Renal cortical epithelial cell (primary cell): ENCODE measurements at regions not wholly inside any gene's neighbourhood (a gene's known extent, or its start where the extent isn't known, plus 50 kb on each side); places are given as distances from the start of the nearest gene placed in this dataset.

ENCODE experiments used
- DNase-seq: peaks from one replicate; pipeline ENCODE4 v3.0.0-alpha.2; 2011; ENCODE audit warnings: low read depth

DNA sequence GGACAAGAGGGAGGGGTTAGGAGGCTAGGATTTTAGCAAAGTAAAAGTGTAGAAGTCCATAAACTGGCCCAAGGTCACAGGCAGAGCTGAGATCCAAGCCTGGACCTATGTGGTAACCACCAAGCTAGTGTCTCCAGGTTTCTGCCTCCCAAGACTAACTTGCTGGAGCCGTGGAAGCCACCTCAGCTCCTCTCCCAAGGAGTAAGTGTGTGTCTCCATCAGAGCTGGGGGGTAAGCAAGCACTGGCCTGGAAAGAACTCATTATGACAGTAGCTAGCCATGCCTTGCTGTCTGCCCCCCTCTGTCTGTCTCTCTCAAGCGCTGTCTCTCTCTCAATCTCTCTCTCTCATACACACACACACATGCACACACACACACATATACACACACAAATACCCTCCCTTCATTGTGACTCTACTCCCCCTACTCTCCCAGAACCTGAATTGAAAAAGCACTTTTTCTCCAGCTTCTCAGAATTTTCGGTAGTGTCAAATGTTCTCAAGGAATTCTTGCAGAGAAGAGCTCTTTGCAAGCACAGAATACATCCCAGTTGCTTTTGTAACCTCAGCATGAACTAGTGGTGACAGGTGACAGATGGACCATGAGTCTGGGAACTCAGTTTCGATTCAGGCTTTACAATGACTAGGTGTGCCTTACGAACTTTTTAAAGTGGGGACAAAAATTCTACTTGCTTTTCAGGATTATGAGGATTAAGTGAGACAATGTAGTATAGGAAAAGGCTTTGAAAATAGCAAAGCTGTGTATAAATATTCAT lies 238.0 kb upstream of the FGGY start:
- no peak for DNase-seq

DNA sequence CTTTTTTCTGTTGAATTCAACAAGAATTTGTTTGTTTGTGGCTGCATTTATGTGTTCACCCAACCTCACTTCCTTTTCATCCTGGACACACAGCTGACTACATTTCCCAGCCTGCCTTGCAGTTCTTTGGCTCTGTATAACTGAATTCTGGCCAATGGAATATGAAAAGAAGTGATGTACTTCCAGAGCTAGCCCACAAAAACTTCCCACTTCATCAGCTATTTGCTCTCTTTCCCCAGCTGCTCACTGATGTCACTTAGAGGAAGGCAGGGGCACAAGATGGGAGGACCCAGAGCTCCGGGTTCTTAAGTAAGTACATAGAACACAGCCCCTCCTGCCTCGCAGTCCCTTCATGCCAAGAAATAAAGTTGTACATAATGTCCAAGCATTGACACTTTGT lies 235.0 kb upstream of the FGGY start:
- DNase-seq: peak; percentile 35

DNA sequence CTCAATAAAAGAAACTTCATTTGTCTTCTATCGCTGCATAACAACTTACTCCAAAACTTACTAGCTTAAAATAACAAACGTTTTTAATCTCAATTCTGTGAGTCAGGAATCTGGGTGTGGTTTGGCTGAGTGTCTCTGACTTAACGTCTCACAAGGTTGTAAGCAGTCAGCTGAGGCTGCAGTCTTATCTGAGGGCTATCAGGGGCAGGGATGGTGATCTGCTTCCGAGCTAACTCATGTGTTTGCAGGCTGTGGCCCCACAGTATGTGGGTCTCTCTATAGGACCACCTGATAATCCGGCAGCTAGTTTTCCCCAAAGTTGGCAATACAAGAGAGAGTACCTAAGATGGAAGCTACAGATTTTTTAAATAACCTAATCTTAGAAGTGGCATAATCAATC lies 234.2 kb upstream of the FGGY start:
- DNase-seq: peak; percentile 40

DNA sequence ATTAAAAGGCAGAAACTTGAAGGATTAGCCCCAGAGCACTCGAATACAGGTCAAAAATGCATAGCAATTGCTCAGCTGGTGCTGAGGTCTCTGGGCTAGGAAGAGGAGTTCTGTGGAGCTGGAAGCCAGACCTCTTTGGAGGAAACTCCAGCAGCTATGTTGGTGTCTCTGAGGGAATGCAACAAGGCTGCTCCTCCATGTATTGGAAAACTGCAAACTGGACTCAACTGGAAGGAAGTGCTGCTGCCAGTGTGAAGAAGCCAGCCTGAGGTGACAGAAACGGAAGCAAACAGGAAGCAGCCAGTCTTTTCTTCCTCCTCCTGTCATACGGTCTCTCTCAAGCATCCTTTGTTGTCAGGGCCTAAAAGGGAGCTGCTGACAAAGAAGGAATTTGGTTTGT lies 233.4 kb upstream of the FGGY start:
- DNase-seq: no peak

DNA sequence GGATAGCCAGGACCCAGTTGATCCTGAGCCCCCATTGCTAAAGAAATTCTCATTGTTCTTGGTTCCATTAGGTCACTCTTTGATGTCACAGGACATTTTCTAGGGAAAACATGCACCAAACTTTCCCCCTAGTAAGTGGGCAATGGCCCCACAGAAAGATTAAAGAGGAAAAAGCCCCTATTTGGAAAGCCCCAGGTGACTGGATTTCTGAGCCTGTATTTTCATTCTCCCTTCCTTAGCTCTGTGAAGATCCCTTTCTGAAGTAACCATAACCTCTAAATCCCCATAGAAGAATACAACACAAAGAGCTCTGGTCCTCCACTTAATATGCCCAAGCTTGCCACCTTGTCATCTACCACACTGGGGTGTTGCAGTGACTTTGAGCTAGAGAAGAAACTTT lies 232.3 kb upstream of the FGGY start:
- DNase-seq: no peak

DNA sequence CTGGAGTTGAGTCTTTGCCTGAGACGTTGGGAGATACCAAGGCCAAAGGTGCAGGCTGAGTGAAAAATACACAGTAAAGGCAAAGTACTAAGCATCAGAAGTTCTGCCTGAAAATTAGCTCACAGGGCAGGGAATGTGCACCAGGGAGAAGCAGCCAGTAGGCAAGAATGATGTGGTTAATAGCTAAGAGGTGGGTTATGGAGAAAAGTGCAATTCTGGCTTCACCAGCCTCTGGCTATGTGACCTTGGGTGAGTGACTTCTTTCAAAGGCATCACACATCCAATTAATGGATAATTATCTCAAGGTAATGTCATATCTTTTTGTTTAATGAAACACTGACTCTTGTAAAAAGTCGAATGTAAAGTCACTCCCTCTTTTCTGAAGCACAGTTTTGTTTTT lies 230.7 kb upstream of the FGGY start:
- DNase-seq: peak; percentile 80

DNA sequence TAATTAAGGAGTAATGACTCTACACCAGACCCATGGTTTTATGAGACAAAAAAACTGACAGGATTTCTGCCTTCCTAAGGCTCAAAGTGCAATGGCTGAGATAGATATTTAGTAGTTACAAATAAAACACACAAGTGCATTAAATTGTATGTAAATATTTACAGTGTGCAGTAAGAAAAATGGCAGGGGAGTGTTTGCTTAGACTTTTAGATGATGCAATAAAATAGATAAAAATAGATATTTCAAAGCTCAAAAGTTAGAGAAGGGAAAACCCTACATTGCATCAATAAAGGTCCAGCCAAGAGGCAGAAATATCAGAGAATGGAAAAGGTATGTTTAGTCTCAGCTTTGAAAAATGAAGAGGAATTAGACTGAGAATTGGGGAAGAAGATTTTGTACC lies 226.3 kb upstream of the FGGY start:
- DNase-seq: no peak

DNA sequence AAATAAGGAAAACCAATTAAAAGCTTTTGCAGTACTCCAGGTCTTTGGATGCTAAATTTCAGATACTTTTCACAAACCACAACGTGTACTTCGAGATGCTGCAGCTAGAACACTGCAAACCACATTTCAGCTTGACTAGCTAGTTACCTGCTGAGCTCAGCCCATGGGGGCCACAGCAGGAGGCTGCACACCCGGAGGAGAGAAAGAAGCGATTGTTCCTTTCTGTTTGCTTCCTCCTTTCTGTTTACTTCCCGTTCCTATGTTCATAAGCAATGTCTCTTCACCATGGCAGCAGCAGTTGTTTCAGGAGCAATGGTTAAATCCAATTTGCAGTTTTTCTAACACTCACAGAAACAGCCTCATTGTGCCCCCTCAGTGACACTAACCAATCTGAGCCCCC lies 225.6 kb upstream of the FGGY start:
- no peak for DNase-seq

DNA sequence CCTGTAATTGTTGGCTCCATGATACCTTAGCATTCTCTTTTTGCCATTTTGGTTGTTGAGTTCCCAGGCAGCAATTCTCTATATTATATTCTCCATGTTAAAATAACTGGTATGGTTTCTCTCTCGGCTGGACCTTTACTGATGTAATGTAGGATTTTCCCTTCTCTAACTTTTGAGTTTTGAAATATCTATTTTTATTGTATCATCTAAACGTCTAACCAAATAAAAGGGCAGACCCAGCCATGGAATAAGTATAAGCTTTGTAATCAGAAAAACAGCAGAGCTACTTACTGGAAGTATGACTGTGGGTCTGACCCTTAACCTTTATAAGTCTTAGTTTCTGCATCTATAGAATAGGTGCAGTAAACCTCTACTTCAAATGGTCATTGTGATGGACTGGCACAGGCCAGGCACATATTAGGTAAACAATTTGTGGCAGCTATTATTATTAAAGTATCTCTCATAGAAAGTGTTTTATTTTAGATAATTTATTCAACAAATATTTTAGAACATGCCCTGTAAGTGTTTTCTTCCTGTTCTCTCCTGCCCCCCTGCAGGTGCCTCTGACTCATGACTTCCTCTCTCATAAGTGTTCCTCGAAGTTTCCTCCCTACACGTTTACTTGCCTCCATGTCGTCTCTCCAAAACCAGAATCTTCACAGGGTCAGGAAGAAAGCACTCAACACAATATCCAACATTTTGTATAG lies 224.9 kb upstream of the FGGY start:
- peak; percentile 34 for DNase-seq

DNA sequence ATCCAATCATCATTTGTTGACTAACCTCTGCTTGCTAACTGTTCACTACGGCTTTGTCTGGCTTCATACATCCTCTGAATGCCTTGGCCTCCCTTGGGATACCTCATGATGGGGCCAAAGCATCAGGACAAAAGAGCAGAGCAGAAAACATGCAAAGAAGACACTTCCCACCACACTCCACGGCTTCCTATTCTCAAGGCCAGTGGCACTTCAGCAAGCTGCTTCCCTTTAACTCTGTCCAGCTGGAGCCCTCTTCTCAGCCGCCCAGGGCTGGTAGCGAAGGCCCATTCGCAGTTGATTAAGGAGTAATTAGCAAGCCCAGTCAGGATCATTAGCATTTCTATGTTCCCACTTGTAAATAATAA lies 224.3 kb upstream of the FGGY start:
- no peak for DNase-seq

DNA sequence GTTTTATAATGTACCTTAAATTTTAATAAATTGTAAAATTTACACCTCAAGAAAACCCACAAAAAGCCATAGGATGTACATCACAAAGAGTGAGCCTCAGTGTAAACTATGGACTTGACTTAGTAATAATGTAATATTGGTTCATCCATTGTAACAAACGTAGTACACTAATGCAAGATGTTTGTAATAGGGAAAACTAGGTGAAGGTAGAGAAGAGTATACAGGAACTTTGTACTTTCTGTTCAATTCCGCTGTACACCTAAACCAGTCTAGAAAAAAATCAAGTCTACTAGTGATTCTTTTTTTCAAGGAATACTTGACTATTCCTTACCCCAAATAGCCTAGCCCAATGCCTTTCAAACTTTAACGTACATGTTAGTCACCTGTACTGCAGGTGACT lies 222.3 kb upstream of the FGGY start:
- DNase-seq: no peak

DNA sequence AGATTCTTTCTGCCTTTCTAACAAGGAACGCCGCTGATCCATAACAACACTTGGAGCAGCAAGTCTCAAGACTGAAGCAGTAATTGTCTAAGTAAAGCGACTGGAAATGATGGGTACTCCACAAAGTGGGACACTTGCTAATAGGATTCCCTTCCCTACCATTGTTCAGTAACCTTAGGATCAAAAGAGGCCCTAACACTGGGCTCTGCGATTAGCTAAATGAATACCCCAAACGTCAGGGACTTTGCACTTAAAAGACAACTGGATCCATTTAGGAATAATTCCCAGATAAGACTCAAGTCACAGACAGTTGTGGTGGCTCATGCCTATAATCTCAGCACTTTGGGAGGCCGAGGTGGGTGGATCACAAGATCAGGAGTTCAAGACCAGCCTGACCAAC lies 221.9 kb upstream of the FGGY start:
- DNase-seq: no peak

DNA sequence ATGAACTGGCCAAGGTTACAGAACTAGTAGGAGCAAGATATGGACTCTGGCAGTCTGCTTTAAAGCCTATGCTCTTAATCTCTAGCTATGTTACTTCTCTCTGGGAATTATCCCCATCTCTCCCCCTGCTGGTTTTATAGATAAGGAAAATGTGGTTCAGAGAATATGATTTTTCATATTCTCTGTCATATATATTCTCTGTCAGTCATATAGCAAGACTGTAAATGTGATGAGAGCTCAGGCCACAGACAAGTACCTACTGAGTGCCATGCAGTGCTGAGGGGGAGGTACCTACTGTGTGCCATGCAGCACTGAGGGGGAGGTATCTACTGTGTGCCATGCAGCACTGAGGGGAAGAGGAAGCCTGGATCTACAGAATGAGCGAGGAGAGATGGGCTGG lies 220.3 kb upstream of the FGGY start:
- DNase-seq: no peak

DNA sequence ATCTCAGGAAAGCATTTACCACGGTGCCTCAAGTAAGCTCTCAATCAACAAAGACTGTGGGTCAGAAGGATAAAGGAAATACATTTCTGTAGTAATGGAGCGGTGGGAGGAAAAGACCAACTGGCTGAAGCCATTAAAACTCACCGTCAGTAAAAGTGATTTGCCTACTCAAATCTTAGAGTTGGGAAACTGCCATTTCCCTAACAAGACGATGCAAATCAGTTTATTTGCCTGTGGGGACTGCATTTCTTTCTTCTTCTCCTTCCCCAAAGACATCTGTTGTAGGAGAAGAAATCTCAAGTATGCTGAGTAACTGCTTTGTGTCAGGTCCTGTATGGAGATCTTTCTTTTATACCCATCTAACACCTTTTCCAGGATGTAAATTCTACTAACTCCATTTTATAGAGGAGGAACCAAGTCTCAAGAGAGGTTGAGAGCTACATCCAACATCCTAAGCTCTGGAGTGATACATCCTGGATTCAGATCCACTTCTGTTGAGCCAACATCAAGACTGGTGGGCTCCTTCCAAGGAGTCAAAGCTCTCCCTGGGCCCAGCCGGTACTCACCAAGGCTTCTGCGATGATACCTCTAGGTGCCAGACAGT lies 219.3 kb upstream of the FGGY start:
- DNase-seq: no peak

DNA sequence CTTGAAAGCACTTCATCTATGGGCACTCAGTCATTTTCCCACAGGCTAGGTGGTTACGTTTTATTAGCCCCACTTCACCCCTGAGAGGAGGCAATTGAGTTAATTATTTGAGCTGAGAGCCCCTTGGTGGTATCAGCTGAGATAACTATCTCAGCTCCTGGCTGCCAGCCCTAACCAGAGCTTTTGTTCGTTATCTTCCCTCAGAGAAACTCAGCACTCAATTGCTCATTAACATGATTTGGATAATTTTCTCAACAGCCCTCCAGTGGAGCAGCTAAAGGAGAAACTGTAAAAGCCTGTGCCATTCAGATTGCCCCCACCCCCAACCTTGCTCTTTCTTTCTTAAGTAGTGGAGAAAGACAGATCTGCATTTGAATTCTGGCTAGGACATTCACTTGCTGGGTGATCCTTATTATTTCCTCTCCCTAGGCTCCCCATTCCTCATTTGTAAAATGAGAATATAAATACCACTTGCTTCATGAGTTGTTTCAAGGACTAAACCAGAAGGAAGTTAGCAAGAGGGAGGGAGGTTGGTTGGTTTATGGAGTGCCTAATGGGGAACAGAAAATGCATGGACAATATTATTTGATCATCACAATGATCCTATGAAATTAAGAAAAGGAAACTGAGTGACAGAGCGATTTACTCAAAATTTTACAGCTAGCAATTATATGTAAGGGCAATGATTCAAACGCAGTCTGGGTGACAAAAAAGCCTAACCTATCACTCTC lies 218.7 kb upstream of the FGGY start:
- DNase-seq: no peak

DNA sequence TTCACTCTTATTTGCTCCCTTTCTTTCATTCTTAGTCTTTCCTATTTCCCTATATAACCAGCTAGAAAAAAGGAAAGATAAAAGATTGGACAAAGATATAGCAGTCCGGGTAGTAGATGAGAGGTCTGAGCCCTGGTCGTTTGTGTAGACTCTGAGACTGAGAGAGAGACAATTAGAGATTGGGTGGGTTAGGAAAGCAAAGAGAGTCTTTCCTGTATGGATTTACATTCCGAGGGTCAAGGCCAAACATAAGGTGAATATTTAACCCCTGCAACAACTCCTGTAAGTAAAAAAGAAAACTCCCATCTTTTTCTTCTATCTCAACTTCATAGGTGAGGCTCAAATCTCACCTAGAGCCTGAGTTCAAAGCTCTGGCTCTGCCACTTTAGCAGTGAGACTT lies 218.0 kb upstream of the FGGY start:
- DNase-seq: no peak

DNA sequence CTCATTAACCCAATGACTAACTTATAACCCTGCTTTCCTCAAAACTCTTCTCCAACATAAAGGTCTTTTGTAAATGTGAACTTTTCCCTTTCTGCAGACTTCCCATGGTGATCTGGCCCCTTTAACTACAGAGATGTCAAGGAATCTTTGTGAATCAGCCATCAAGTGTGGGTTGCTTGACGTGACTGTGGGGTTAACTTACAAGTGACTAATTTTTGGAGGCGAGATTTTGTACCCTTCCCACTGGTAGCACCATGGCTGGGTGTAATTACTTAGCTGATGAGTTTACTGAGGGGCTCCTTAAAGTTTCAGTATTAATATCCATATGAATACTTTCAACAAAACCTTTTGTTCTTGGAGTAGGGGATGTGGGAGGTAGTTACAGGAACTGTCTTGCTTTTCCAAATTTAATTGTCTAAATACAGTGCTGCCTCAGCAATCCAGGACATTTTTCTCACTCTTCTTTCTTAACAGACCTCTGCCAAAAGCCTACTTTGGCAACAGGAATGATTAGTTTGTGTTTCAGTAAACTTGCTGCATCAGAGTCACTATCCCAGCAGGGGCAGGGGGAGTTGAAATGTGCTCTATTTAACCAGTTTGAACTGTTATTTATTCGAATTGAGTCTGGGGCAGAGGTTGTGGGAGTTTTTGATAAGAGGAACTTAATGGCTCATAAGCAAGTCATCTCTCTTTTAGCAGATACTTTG lies 217.3 kb upstream of the FGGY start:
- peak; percentile 55 for DNase-seq

DNA sequence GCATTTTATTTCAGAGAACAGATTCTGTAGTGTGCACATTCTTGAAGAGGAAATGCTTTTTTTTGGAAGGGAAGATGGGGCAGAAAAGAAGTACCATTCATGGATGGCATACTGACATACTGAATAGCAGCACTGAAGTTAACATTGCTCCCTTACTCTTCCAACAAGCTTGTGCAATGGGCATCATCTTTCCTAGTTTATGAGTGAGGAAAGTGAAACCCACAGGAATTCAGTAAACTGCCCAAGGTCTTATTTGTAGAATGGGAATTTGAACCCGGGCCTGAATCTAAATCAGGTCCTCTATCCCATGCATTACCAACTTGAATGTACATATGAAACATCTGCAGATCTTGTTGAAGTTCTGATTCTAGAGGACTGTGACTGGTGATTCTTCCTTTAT lies 215.7 kb upstream of the FGGY start:
- no peak for DNase-seq

DNA sequence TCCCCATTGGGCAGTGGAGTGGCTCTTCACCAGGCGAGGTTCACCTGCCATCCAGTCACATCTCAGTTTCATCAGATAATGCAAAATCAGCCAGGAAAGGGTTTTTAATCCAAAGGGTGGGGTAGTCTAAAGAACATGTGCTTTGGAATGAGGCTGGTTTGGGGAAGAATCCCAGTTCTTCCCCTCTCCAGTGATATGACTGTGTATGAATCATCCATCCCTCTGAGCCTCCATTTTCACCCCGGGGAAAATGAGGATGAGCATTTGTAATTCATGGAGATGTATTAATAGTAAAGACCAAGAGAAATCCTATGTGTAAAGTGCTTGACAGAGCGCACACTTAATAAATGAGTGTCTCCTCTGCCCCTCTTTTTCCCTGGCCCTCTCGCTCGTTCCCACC lies 215.1 kb upstream of the FGGY start:
- no peak for DNase-seq

DNA sequence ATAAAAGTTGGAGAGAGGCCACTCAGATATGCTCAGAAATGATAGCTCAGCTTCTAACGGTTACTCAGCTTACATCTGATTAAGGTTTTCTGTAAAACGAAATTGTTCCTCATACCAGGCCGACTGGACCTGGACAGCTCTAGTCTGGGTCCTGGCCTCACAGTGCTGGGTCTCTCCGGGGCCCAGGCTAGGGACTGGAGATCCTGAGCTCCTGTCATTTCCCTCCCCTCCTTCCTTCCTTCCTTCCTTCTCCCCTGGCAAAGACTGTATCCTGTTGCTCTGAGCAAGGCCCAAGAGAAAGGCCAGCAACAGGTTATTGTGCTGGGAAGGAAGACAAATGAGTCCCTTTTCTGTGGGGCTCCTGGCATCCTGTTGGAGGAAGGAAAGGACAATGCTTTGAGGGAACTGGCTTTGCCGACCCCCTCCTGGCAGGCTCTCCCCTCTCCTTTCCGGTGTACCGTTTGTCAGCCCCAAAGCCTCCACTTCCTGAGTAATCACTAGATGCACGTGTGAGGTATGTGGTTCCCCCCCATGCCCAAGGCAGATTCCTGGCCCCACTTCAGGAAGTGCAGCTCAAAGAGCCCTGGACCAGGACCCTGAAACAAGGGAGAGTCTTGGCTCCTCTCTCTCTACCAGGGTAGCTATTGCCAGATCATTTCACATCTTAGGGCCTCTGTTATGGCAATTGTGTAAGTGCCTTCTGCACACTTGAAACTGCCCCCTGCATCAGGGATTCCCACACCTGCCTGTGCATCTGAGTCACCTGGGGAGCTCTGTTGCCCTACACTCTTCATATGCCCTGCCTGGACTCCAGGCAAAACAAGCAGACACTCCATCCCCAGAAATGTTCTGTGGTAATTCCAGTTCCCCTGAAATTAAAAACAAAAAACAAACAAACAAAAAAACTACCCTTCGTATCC lies 212.7 kb upstream of the FGGY start:
- DNase-seq: no peak

DNA sequence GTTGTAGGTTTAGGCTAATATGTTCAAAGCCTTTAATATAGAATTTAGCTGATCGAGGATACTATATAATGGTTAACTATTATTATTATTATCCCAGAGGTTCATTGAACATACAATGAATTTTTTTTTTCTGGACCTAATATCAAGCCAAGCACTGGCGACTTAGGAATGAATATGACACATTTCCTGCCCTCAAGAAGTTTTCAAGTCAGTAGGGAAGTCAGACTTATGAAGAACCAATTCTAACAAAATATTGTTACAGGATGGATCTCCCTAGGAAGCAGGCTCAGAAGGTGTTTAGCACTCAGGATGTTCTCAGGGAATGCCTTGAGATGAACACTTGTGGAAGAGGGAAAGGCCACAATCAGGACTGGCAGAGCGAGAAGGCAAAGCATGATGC lies 211.8 kb upstream of the FGGY start:
- no peak for DNase-seq
